ENCODE measurements at regions not wholly inside any gene's neighbourhood (a gene's known extent, or its start where the extent isn't known, plus 50 kb on each side); places are given as distances from the start of the nearest gene placed in this dataset.

- DNase-seq = no peak
Measured at GRCh38 chr2:64383016-64383591, 70.9 kb upstream of the LGALSL start.

- no peak for DNase-seq
Measured at GRCh38 chr2:64383881-64384280, 70.1 kb upstream of the LGALSL start.

GRCh38 chr2:64386676-64387075 lies 67.3 kb upstream of the LGALSL start:
- no peak for DNase-seq

GRCh38 chr2:64390586-64390985 lies 63.4 kb upstream of the LGALSL start:
- DNase-seq = no peak

- no peak for DNase-seq
Measured at GRCh38 chr2:64391424-64391823, 62.5 kb upstream of the LGALSL start.

GRCh38 chr2:64391940-64392339 lies 62.0 kb upstream of the LGALSL start:
- DNase-seq = peak; percentile 76

GRCh38 chr2:64392529-64392928 lies 61.4 kb upstream of the LGALSL start:
- DNase-seq = no peak

GRCh38 chr2:64393383-64394010 lies 60.5 kb upstream of the LGALSL start:
- no peak for DNase-seq

GRCh38 chr2:64394153-64394552 lies 59.8 kb upstream of the LGALSL start:
- DNase-seq = no peak

- no peak for DNase-seq
Measured at GRCh38 chr2:64396001-64396400, 58.0 kb upstream of the LGALSL start.

- no peak for DNase-seq
Measured at GRCh38 chr2:64396551-64396950, 57.4 kb upstream of the LGALSL start.

GRCh38 chr2:64398516-64399129 lies 55.3 kb upstream of the LGALSL start:
- DNase-seq = no peak

GRCh38 chr2:64399521-64399920 lies 54.4 kb upstream of the LGALSL start:
- no peak for DNase-seq

- no peak for DNase-seq
Measured at GRCh38 chr2:64400105-64400728, 53.7 kb upstream of the LGALSL start.

- no peak for DNase-seq
Measured at GRCh38 chr2:64400733-64401528, 53.0 kb upstream of the LGALSL start.

GRCh38 chr2:64401529-64401880 lies 52.5 kb upstream of the LGALSL start:
- no peak for DNase-seq

GRCh38 chr2:64402876-64403275 lies 51.1 kb upstream of the LGALSL start:
- DNase-seq = no peak

- no peak for DNase-seq
Measured at GRCh38 chr2:64403426-64403825, 50.5 kb upstream of the LGALSL start.

- no peak for DNase-seq
Measured at GRCh38 chr2:64404002-64404731, 49.8 kb upstream of the LGALSL start.

Measured in NCI-H226 (cell line).